T-cell (primary cell): ENCODE measurements at regions not wholly inside any gene's neighbourhood (a gene's known extent, or its start where the extent isn't known, plus 50 kb on each side); places are given as distances from the start of the nearest gene placed in this dataset.

Experiments used
- ATAC-seq, 4 experiments: fragments of 200-7000 bp in 3 of 4; fragments of 150-1000 bp in 1 of 4; cut with Tn5 transposase; replicated peaks in 1 of 4; 1 replicate in 3 of 4; 2 replicates in 1 of 4; pipeline ENCODE4 v1.10.0; 2021; ENCODE audit warnings: moderate library complexity in 3 of 4, mild to moderate bottlenecking in 2 of 4, moderate number of reproducible peaks in 1 of 4
- CTCF ChIA-PET, 2 donors: fragments of 300-600 bp; sonication (Branson Sonifier 250); formaldehyde crosslinking; loops; one replicate each; lab custom pipeline; 2022; ENCODE audit warnings: antibody characterized with exemption in 2 of 2; lab: Charles Lee
- POLR2A ChIA-PET, 2 donors: fragments of 300-600 bp; sonication (Branson Sonifier 250); formaldehyde crosslinking; loops; one replicate each; lab custom pipeline; 2022; ENCODE audit warnings: antibody characterized with exemption in 2 of 2; lab: Charles Lee
- DNase-seq, 35 experiments: peaks; one replicate each; pipeline versions ENCODE4 v3.0.0 to v3.0.0-alpha.2; 2013 to 2023
- H3K27ac ChIP-seq: one replicate; pipeline ENCODE4 v1.5.1; 2013; ENCODE audit warnings: low read length
- H3K27me3 ChIP-seq, 2 experiments: replicated peaks in 1 of 2; 1 replicate in 1 of 2; 2 replicates in 1 of 2; pipeline versions ENCODE4 v1.6.1 to v1.7.0; 2013; ENCODE audit warnings: low read length in 1 of 2, mixed read lengths in 1 of 2; ENCODE audit not compliant: control insufficient read depth in 2 of 2, insufficient read depth in 2 of 2; ENCODE audit errors: extremely low read depth in 1 of 2
- H3K36me3 ChIP-seq, 2 donors: 1 replicate in 1 of 2; 2 replicates in 1 of 2; pipeline versions ENCODE4 v1.6.1 to v1.7.0; 2013; ENCODE audit warnings: low read length in 1 of 2; ENCODE audit not compliant: control insufficient read depth in 2 of 2, insufficient read depth in 1 of 2; ENCODE audit errors: extremely low read depth in 1 of 2
- H3K4me1 ChIP-seq, 2 experiments: 1 replicate in 1 of 2; 2 replicates in 1 of 2; pipeline versions ENCODE4 v1.6.1 to v1.7.0; 2013; ENCODE audit warnings: low read length in 2 of 2, mixed read lengths in 1 of 2; ENCODE audit not compliant: insufficient read depth in 2 of 2, control insufficient read depth in 1 of 2; ENCODE audit errors: extremely low read depth in 1 of 2
- H3K4me3 ChIP-seq, 2 donors: 1 replicate in 1 of 2; 2 replicates in 1 of 2; pipeline versions ENCODE4 v1.5.1 to v1.7.0; 2013; ENCODE audit warnings: mild to moderate bottlenecking in 2 of 2, low read length in 1 of 2, moderate library complexity in 1 of 2; ENCODE audit not compliant: control insufficient read depth in 1 of 2; ENCODE audit errors: extremely low read depth in 1 of 2
- H3K9me3 ChIP-seq: 2 replicates; pipeline ENCODE4 v1.7.0; 2013
- H3K27ac Mint-ChIP-seq, 2 donors: one replicate each; pipeline ENCODE4 v1.8.0; 2020 to 2021; ENCODE audit warnings: mild to moderate bottlenecking in 2 of 2, mixed read lengths in 2 of 2
- H3K27me3 Mint-ChIP-seq, 2 donors: one replicate each; pipeline ENCODE4 v1.8.0; 2021 to 2022; ENCODE audit warnings: mixed read lengths in 2 of 2
- H3K36me3 Mint-ChIP-seq: one replicate; pipeline ENCODE4 v1.8.0; 2021; ENCODE audit warnings: mixed read lengths
- H3K4me1 Mint-ChIP-seq, 3 donors: one replicate each; pipeline ENCODE4 v1.8.0; 2020 to 2022; ENCODE audit warnings: mixed read lengths in 3 of 3, mild to moderate bottlenecking in 1 of 3
- H3K4me3 Mint-ChIP-seq, 3 donors: one replicate each; pipeline ENCODE4 v1.8.0; 2020 to 2022; ENCODE audit warnings: mild to moderate bottlenecking in 3 of 3, mixed read lengths in 3 of 3, moderate library complexity in 3 of 3
- H3K9me3 Mint-ChIP-seq, 3 donors: one replicate each; pipeline ENCODE4 v1.8.0; 2020 to 2022; ENCODE audit warnings: mixed read lengths in 3 of 3
- WGBS: methylation state at CpG from one replicate; pipeline ENCODE4 v1.1.5; 2013; ENCODE audit warnings: missing lambda C conversion rate; ENCODE audit not compliant: insufficient coverage; 5-methylcytosine and 5-hydroxymethylcytosine counted together

- H3K4me1 Mint-ChIP-seq, result no peaks in the 10 kb centered on the region
These were observed 1172.3 kb downstream of the HACE1 start for GRCh38 chr6:103687430-103687829.

GRCh38 chr6:103680116-103680515 is 1179.6 kb downstream of the HACE1 start:
- WGBS, result no CpG with 5 or more reads among the region's 1 CpG
- Histone ChIP-seq H3K27me3 (no peaks in the 10 kb centered on the region), H3K4me3 (no peak overlapping the region), H3K9me3 (no peaks in the 10 kb centered on the region), H3K4me1 (no peaks in the 10 kb centered on the region), H3K36me3 (no peaks in the 10 kb centered on the region), H3K27ac (no peak overlapping the region)
- DNase-seq, result no peak
- Mint-ChIP-seq H3K36me3 (no peaks in the 10 kb centered on the region), H3K4me3 (no peak overlapping the region), H3K27me3 (no peaks in the 10 kb centered on the region), H3K9me3 (peaks cover 0 to 10% (median 0%) of the 10 kb centered on the region in 3 donors), H3K27ac (no peak overlapping the region), H3K4me1 (peaks cover 3 to 10% (median 4%) of the 10 kb centered on the region in 3 donors)
- CTCF ChIA-PET, result interaction anchor here in 1 of 2 donors (0.7 kb wide), 1 partner anchor 11 kb away, joined by 3 read pairs; no protein-coding TSS in a partner anchor
- ATAC-seq, result no peak
- POLR2A ChIA-PET, result no interaction called here

More at GRCh38 chr6:103687430-103687829, 1172.3 kb downstream of the HACE1 start:
- CTCF ChIA-PET, result no interaction called here
- peaks cover 0 to 8% (median under 1%) of the 10 kb centered on the region in 3 donors for H3K9me3 Mint-ChIP-seq
- no peaks in the 10 kb centered on the region for H3K36me3 Mint-ChIP-seq
- Histone ChIP-seq H3K4me1 (no peaks in the 10 kb centered on the region), H3K36me3 (no peaks in the 10 kb centered on the region), H3K27ac (no peak overlapping the region), H3K4me3 (no peak overlapping the region), H3K27me3 (no peaks in the 10 kb centered on the region), H3K9me3 (no peaks in the 10 kb centered on the region)
- WGBS, result no CpG with 5 or more reads among the region's 2 CpGs
- no peak overlapping the region for H3K27ac Mint-ChIP-seq
- POLR2A ChIA-PET, result no interaction called here
- ATAC-seq (no peak), DNase-seq (no peak)
- H3K27me3 Mint-ChIP-seq, result no peaks in the 10 kb centered on the region
- H3K4me3 Mint-ChIP-seq, result no peak overlapping the region

- H3K9me3 ChIP-seq, result no peaks in the 10 kb centered on the region
- H3K4me1 Mint-ChIP-seq, result peaks cover 3 to 10% (median 4%) of the 10 kb centered on the region in 3 donors
These were observed 1182.4 kb downstream of the HACE1 start for GRCh38 chr6:103677290-103677689.

GRCh38 chr6:103675807-103676406 is 1183.8 kb downstream of the HACE1 start:
- Histone ChIP-seq H3K4me3 (no peak overlapping the region), H3K27ac (no peak overlapping the region), H3K27me3 (no peaks in the 10 kb centered on the region), H3K36me3 (no peaks in the 10 kb centered on the region), H3K9me3 (no peaks in the 10 kb centered on the region), H3K4me1 (no peaks in the 10 kb centered on the region)
- peaks cover 0 to 4% (median 1%) of the 10 kb centered on the region in 3 donors for H3K9me3 Mint-ChIP-seq
- ChIA-PET CTCF (no interaction called here), POLR2A (no interaction called here)
- peaks cover 3 to 10% (median 4%) of the 10 kb centered on the region in 3 donors for H3K4me1 Mint-ChIP-seq
- DNase-seq (no peak), ATAC-seq (no peak)
- no peaks in the 10 kb centered on the region for H3K27me3 Mint-ChIP-seq
- H3K36me3 Mint-ChIP-seq, result no peaks in the 10 kb centered on the region
- WGBS, result no CpG with 5 or more reads among the region's 1 CpG
- H3K4me3 Mint-ChIP-seq, result no peak overlapping the region
- no peak overlapping the region for H3K27ac Mint-ChIP-seq

More at GRCh38 chr6:103677290-103677689, 1182.4 kb downstream of the HACE1 start:
- DNase-seq (peak in 1 of 35 experiments; percentile 6), ATAC-seq (no peak)
- 85% methylated on average over 10 of the region's 12 CpGs for WGBS
- Mint-ChIP-seq H3K27me3 (no peaks in the 10 kb centered on the region), H3K36me3 (no peaks in the 10 kb centered on the region), H3K9me3 (peaks cover 0 to 4% (median 1%) of the 10 kb centered on the region in 3 donors), H3K4me3 (no peak overlapping the region), H3K27ac (no peak overlapping the region)
- Histone ChIP-seq H3K4me1 (no peaks in the 10 kb centered on the region), H3K36me3 (no peaks in the 10 kb centered on the region), H3K4me3 (no peak overlapping the region), H3K27me3 (no peaks in the 10 kb centered on the region), H3K27ac (no peak overlapping the region)
- CTCF ChIA-PET, result no interaction called here
- POLR2A ChIA-PET, result no interaction called here

GRCh38 chr6:103674790-103675189 is 1184.9 kb downstream of the HACE1 start:
- CTCF ChIA-PET, result no interaction called here
- Histone ChIP-seq H3K4me1 (no peaks in the 10 kb centered on the region), H3K4me3 (no peak overlapping the region), H3K9me3 (no peaks in the 10 kb centered on the region), H3K27ac (no peak overlapping the region), H3K36me3 (no peaks in the 10 kb centered on the region), H3K27me3 (no peaks in the 10 kb centered on the region)
- no peak overlapping the region for H3K27ac Mint-ChIP-seq
- no peaks in the 10 kb centered on the region for H3K27me3 Mint-ChIP-seq
- H3K9me3 Mint-ChIP-seq, result peaks cover 0 to 4% (median 1%) of the 10 kb centered on the region in 3 donors
- POLR2A ChIA-PET, result no interaction called here
- H3K36me3 Mint-ChIP-seq, result no peaks in the 10 kb centered on the region
- DNase-seq (no peak), ATAC-seq (no peak)
- no peak overlapping the region for H3K4me3 Mint-ChIP-seq
- H3K4me1 Mint-ChIP-seq, result peaks cover 3 to 10% (median 4%) of the 10 kb centered on the region in 3 donors

DNA sequence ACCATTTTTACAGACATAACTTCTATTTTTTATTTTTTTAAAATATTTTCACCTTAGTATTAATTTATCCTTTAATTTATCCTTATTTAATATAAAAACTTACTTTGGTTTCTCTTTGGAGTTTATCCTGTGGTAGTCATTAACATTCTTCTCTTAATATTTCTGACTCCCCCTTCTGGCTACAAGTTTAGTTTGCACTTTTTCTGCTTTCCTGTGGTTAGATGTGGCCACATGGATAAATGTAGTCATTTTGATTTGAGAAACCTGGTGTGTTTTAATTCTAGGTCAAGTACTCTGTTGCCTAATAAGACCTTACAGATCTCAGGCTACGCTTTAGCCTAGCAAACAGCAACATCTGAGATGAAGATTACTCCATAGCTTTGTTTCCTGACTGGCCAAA is 1187.5 kb downstream of the HACE1 start:
- Histone ChIP-seq H3K9me3 (no peaks in the 10 kb centered on the region), H3K27me3 (no peaks in the 10 kb centered on the region), H3K27ac (no peak overlapping the region), H3K4me1 (no peaks in the 10 kb centered on the region), H3K36me3 (no peaks in the 10 kb centered on the region), H3K4me3 (no peak overlapping the region)
- ChIA-PET CTCF (no interaction called here), POLR2A (no interaction called here)
- Mint-ChIP-seq H3K27ac (no peak overlapping the region), H3K4me3 (no peak overlapping the region), H3K36me3 (no peaks in the 10 kb centered on the region), H3K27me3 (no peaks in the 10 kb centered on the region), H3K4me1 (peaks cover 3 to 10% (median 4%) of the 10 kb centered on the region in 3 donors), H3K9me3 (peaks cover 0 to 4% (median 4%) of the 10 kb centered on the region in 3 donors)
- ATAC-seq, result no peak
- WGBS, result no CpG with 5 or more reads among the region's 1 CpG
- DNase-seq, result no peak
